ENCODE measurements at regions not wholly inside any gene's neighbourhood (a gene's known extent, or its start where the extent isn't known, plus 50 kb on each side); places are given as distances from the start of the nearest gene placed in this dataset.

- Mint-ChIP-seq H3K27ac (ENCODE audit: unreplicated experiment) (no peak overlapping the region), H3K4me1 (ENCODE audit: low read depth, unreplicated experiment) (no peaks in the 10 kb centered on the region), H3K36me3 (ENCODE audit: unreplicated experiment) (no peaks in the 10 kb centered on the region), H3K9me3 (ENCODE audit: unreplicated experiment) (peaks cover 3% of the 10 kb centered on the region), H3K27me3 (ENCODE audit: unreplicated experiment) (no peaks in the 10 kb centered on the region), H3K4me3 (ENCODE audit: unreplicated experiment) (no peak overlapping the region)
- no peak for TF ChIP-seq CTCF (IDR thresholded peaks at IDR 0.05; ENCODE audit: partially characterized antibody, unreplicated experiment)
- no peak for DNase-seq
Measured at GRCh38 chr4:138399081-138399480, 156.9 kb upstream of the SLC7A11 start.

- no peaks in the 10 kb centered on the region for H3K36me3 Mint-ChIP-seq (ENCODE audit: unreplicated experiment)
- no peaks in the 10 kb centered on the region for H3K27me3 Mint-ChIP-seq (ENCODE audit: unreplicated experiment)
- no peak overlapping the region for H3K27ac Mint-ChIP-seq (ENCODE audit: unreplicated experiment)
- H3K4me3 Mint-ChIP-seq (ENCODE audit: unreplicated experiment), result no peak overlapping the region
- TF ChIP-seq CTCF (IDR thresholded peaks at IDR 0.05; ENCODE audit: partially characterized antibody, unreplicated experiment), result no peak
- H3K4me1 Mint-ChIP-seq (ENCODE audit: low read depth, unreplicated experiment), result no peaks in the 10 kb centered on the region
- H3K9me3 Mint-ChIP-seq (ENCODE audit: unreplicated experiment), result peaks cover 3% of the 10 kb centered on the region
- DNase-seq, result no peak
Measured at GRCh38 chr4:138398322-138398721, 156.2 kb upstream of the SLC7A11 start.

GRCh38 chr4:138393886-138394610 is 151.9 kb upstream of the SLC7A11 start:
- no peak for TF ChIP-seq CTCF (IDR thresholded peaks at IDR 0.05; ENCODE audit: partially characterized antibody, unreplicated experiment)
- no peaks in the 10 kb centered on the region for H3K36me3 Mint-ChIP-seq (ENCODE audit: unreplicated experiment)
- no peaks in the 10 kb centered on the region for H3K4me1 Mint-ChIP-seq (ENCODE audit: low read depth, unreplicated experiment)
- peaks cover 1% of the 10 kb centered on the region for H3K9me3 Mint-ChIP-seq (ENCODE audit: unreplicated experiment)
- H3K4me3 Mint-ChIP-seq (ENCODE audit: unreplicated experiment), result no peak overlapping the region
- no peaks in the 10 kb centered on the region for H3K27me3 Mint-ChIP-seq (ENCODE audit: unreplicated experiment)
- no peak overlapping the region for H3K27ac Mint-ChIP-seq (ENCODE audit: unreplicated experiment)
- no peak for DNase-seq

GRCh38 chr4:138392751-138393308 is 150.7 kb upstream of the SLC7A11 start:
- H3K27ac Mint-ChIP-seq (ENCODE audit: unreplicated experiment), result no peak overlapping the region
- no peak for DNase-seq

More at GRCh38 chr4:138392751-138393308, 150.7 kb upstream of the SLC7A11 start:
- no peaks in the 10 kb centered on the region for H3K4me1 Mint-ChIP-seq (ENCODE audit: low read depth, unreplicated experiment)
- H3K27me3 Mint-ChIP-seq (ENCODE audit: unreplicated experiment), result no peaks in the 10 kb centered on the region
- no peak overlapping the region for H3K4me3 Mint-ChIP-seq (ENCODE audit: unreplicated experiment)
- H3K36me3 Mint-ChIP-seq (ENCODE audit: unreplicated experiment), result no peaks in the 10 kb centered on the region
- TF ChIP-seq CTCF (IDR thresholded peaks at IDR 0.05; ENCODE audit: partially characterized antibody, unreplicated experiment), result no peak
- H3K9me3 Mint-ChIP-seq (ENCODE audit: unreplicated experiment), result peaks cover 1% of the 10 kb centered on the region
